T follicular helper cell (primary cell): ENCODE measurements at regions not wholly inside any gene's neighbourhood (a gene's known extent, or its start where the extent isn't known, plus 50 kb on each side); places are given as distances from the start of the nearest gene placed in this dataset.

Experiments
- DNase-seq: peaks from one replicate; pipeline ENCODE4 v3.0.0-alpha.2; 2020; ENCODE audit warnings: low read depth

- no peak for DNase-seq
Measured at GRCh38 chr22:22999523-22999922, 70.8 kb upstream of the GNAZ start.

GRCh38 chr22:23000657-23001347 is 69.5 kb upstream of the GNAZ start:
- DNase-seq: no peak

GRCh38 chr22:23001463-23001862 is 68.9 kb upstream of the GNAZ start:
- DNase-seq: no peak

- no peak for DNase-seq
Measured at GRCh38 chr22:23002612-23003180, 67.6 kb upstream of the GNAZ start.

- no peak for DNase-seq
Measured at GRCh38 chr22:23007823-23008222, 62.5 kb upstream of the GNAZ start.

GRCh38 chr22:23008896-23009295 is 61.4 kb upstream of the GNAZ start:
- no peak for DNase-seq
